PC-9 (cell line): ENCODE measurements at regions not wholly inside any gene's neighbourhood (a gene's known extent, or its start where the extent isn't known, plus 50 kb on each side); places are given as distances from the start of the nearest gene placed in this dataset.

Source experiments
- BruUV-seq: library from RNA; stranded (reverse); fragments of 400-500 nt; replicated peaks from 2 replicates; lab custom pipeline; 2021; lab: Mats Ljungman, UMichigan
- CTCF ChIA-PET: fragments of 300-600 bp; sonication (Branson Sonifier 250); formaldehyde crosslinking; loops from one replicate; lab custom pipeline; 2022; ENCODE audit warnings: antibody characterized with exemption; lab: Charles Lee
- POLR2A ChIA-PET: fragments of 300-600 bp; sonication (Branson Sonifier 250); formaldehyde crosslinking; loops from one replicate; lab custom pipeline; 2022; ENCODE audit warnings: antibody characterized with exemption; ENCODE audit not compliant: unreplicated experiment; lab: Charles Lee
- DNase-seq, 2 experiments: peaks; one replicate each; pipeline versions ENCODE4 v3.0.0 to v3.0.0-alpha.2; 2015 to 2022; ENCODE audit warnings: mixed read lengths in 1 of 2
- H2AFZ ChIP-seq: fragments of 200-600 bp; sonication (generic); 2 replicates; pipeline ENCODE4 v1.8.1; 2017; ENCODE audit warnings: antibody characterized with exemption
- H3F3A ChIP-seq: fragments of 200-600 bp; sonication (generic); 2 replicates; pipeline ENCODE4 v1.8.1; 2017; ENCODE audit warnings: antibody characterized with exemption, mild to moderate bottlenecking, low read depth; ENCODE audit not compliant: insufficient read depth
- H3K27ac ChIP-seq: fragments of 200-600 bp; sonication (generic); 2 replicates; pipeline ENCODE4 v1.6.1; 2016; ENCODE audit warnings: mixed run types
- H3K27me3 ChIP-seq: fragments of 200-600 bp; sonication (generic); 2 replicates; pipeline ENCODE4 v1.6.1; 2016; ENCODE audit warnings: low read depth, mixed run types; ENCODE audit not compliant: insufficient read depth
- H3K36me3 ChIP-seq: fragments of 200-600 bp; sonication (generic); 2 replicates; pipeline ENCODE4 v1.6.1; 2016; ENCODE audit warnings: low read depth, mixed run types
- H3K4me1 ChIP-seq: fragments of 200-600 bp; sonication (generic); replicated peaks from 2 replicates; pipeline ENCODE4 v1.6.1; 2016; ENCODE audit warnings: mixed run types; ENCODE audit not compliant: insufficient read depth
- H3K4me2 ChIP-seq: fragments of 200-600 bp; sonication (generic); 2 replicates; pipeline ENCODE4 v1.6.1; 2017; ENCODE audit warnings: mixed run types
- H3K4me3 ChIP-seq: fragments of 200-600 bp; sonication (generic); 2 replicates; pipeline ENCODE4 v1.6.1; 2016; ENCODE audit warnings: mixed run types
- H3K79me2 ChIP-seq: fragments of 200-600 bp; sonication (generic); 2 replicates; pipeline ENCODE4 v1.6.1; 2017; ENCODE audit warnings: low read depth, mixed run types
- H3K9me2 ChIP-seq: fragments of 200-600 bp; sonication (generic); 2 replicates; pipeline ENCODE4 v1.8.1; 2017; ENCODE audit warnings: mild to moderate bottlenecking; ENCODE audit not compliant: insufficient read depth
- H3K9me3 ChIP-seq: fragments of 200-600 bp; sonication (generic); 2 replicates; pipeline ENCODE4 v1.8.1; 2016; ENCODE audit warnings: low read depth; ENCODE audit not compliant: insufficient read depth
- H4K20me1 ChIP-seq: fragments of 200-600 bp; sonication (generic); 2 replicates; pipeline ENCODE4 v1.8.1; 2017; ENCODE audit not compliant: insufficient read depth
- CTCF ChIP-seq: fragments of 200-600 bp; sonication (generic); conservative IDR thresholded peaks from 2 replicates; pipeline ENCODE4 v1.6.1; 2017; ENCODE audit warnings: mixed run types, antibody characterized with exemption, mild to moderate bottlenecking, moderate library complexity
- EZH2 ChIP-seq: fragments of 200-600 bp; sonication (generic); IDR thresholded peaks from 2 replicates; pipeline ENCODE4 v1.8.0; 2017; ENCODE audit warnings: antibody characterized with exemption, low read depth
- intact Hi-C: fragments of 100-400 bp; cut with micrococcal nuclease; formaldehyde crosslinking; loops from one replicate; pipeline ENCODE4 v1.10.0; 2022; ENCODE audit not compliant: unreplicated experiment

GRCh38 chr15:29573197-29573838 is 248.9 kb downstream of the TJP1 start:
- no peak for DNase-seq
- Histone ChIP-seq H3K36me3 (no peaks in the 10 kb centered on the region), H2AFZ (no peak overlapping the region), H3F3A (no peaks in the 10 kb centered on the region), H3K4me3 (no peak overlapping the region), H4K20me1 (no peaks in the 10 kb centered on the region), H3K9me3 (no peaks in the 10 kb centered on the region), H3K79me2 (no peaks in the 10 kb centered on the region), H3K4me1 (no peaks in the 10 kb centered on the region), H3K4me2 (no peak overlapping the region), H3K27me3 (0 out of 2 replicates have a peak, but pooled peaks cover 6% of the 10 kb centered on the region), H3K9me2 (no peaks in the 10 kb centered on the region), H3K27ac (no peak overlapping the region)
- no TSS peak for BruUV-seq
- no peak for TF ChIP-seq EZH2
- TF ChIP-seq CTCF, result no peak
- intact Hi-C loops, result no loop called here
- ChIA-PET POLR2A (no interaction called here), CTCF (no interaction called here)

GRCh38 chr15:29571792-29572431 is 250.4 kb downstream of the TJP1 start:
- no peak for TF ChIP-seq CTCF
- TF ChIP-seq EZH2, result no peak
- Histone ChIP-seq H3K79me2 (no peaks in the 10 kb centered on the region), H3K27me3 (0 out of 2 replicates have a peak, but pooled peaks cover 3% of the 10 kb centered on the region), H3K4me2 (no peak overlapping the region), H3K4me1 (no peaks in the 10 kb centered on the region), H2AFZ (no peak overlapping the region), H3K9me2 (no peaks in the 10 kb centered on the region), H3K36me3 (no peaks in the 10 kb centered on the region), H3K27ac (no peak overlapping the region), H4K20me1 (no peaks in the 10 kb centered on the region), H3F3A (no peaks in the 10 kb centered on the region), H3K9me3 (no peaks in the 10 kb centered on the region), H3K4me3 (no peak overlapping the region)
- DNase-seq, result no peak
- CTCF ChIA-PET, result no interaction called here
- POLR2A ChIA-PET, result no interaction called here
- BruUV-seq, result no TSS peak
- intact Hi-C loops, result no loop called here

GRCh38 chr15:29570948-29571791 is 251.1 kb downstream of the TJP1 start:
- no peaks in the 10 kb centered on the region for H3K27me3 ChIP-seq
- no peaks in the 10 kb centered on the region for H3K36me3 ChIP-seq
- ChIA-PET CTCF (no interaction called here), POLR2A (no interaction called here)
- no TSS peak for BruUV-seq
- intact Hi-C loops, result no loop called here
- H4K20me1 ChIP-seq, result no peaks in the 10 kb centered on the region
- H3K4me3 ChIP-seq, result no peak overlapping the region
- no peaks in the 10 kb centered on the region for H3K9me2 ChIP-seq
- TF ChIP-seq EZH2 (no peak), CTCF (no peak)
- H3F3A ChIP-seq, result no peaks in the 10 kb centered on the region
- no peaks in the 10 kb centered on the region for H3K9me3 ChIP-seq
- H2AFZ ChIP-seq, result no peak overlapping the region
- H3K4me1 ChIP-seq, result no peaks in the 10 kb centered on the region
- H3K4me2 ChIP-seq, result no peak overlapping the region
- no peak for DNase-seq
- no peaks in the 10 kb centered on the region for H3K79me2 ChIP-seq
- no peak overlapping the region for H3K27ac ChIP-seq
